Kidney (tissue), 13 donors: ENCODE measurements at regions not wholly inside any gene's neighbourhood (a gene's known extent, or its start where the extent isn't known, plus 50 kb on each side); places are given as distances from the start of the nearest gene placed in this dataset.

ENCODE experiments used
- DNase-seq, 5 donors: peaks; one replicate each; pipeline ENCODE4 v3.0.0-alpha.2; 2013 to 2020
- FAIRE-seq: peaks from 2 replicates; lab custom pipeline; 2012; peaks lifted over from hg19 to GRCh38; lab: Jason Lieb, UNC
- H3K27ac ChIP-seq, 2 donors: one replicate each; pipeline ENCODE4 v1.7.0; 2013; ENCODE audit warnings: low read depth in 2 of 2, low read length in 2 of 2, inconsistent platforms in 1 of 2
- H3K27me3 ChIP-seq: one replicate; pipeline ENCODE4 v1.7.1; 2013; ENCODE audit warnings: low read length, inconsistent platforms; ENCODE audit not compliant: control insufficient read depth, insufficient read depth
- H3K36me3 ChIP-seq, 3 donors: one replicate each; pipeline versions ENCODE4 v1.7.0 to v1.7.1; 2013; ENCODE audit warnings: low read length in 3 of 3, control low read depth in 1 of 3, inconsistent platforms in 1 of 3; ENCODE audit not compliant: insufficient read depth in 3 of 3, control insufficient read depth in 2 of 3
- H3K4me1 ChIP-seq, 3 donors: one replicate each; pipeline versions ENCODE4 v1.7.0 to v1.7.1; 2013; ENCODE audit warnings: low read length in 3 of 3, inconsistent platforms in 1 of 3, low read depth in 1 of 3; ENCODE audit not compliant: control insufficient read depth in 2 of 3, insufficient read depth in 2 of 3
- H3K4me3 ChIP-seq, 3 donors: one replicate each; pipeline versions ENCODE4 v1.7.0 to v1.8.1; 2013; ENCODE audit warnings: low read length in 3 of 3, control low read depth in 1 of 3, inconsistent platforms in 1 of 3
- H3K9ac ChIP-seq, 3 donors: one replicate each; pipeline versions ENCODE4 v1.7.0 to v1.7.1; 2013; ENCODE audit warnings: low read length in 3 of 3, control low read depth in 1 of 3, inconsistent platforms in 1 of 3
- H3K9me3 ChIP-seq, 3 donors: one replicate each; pipeline versions ENCODE4 v1.7.0 to v1.7.1; 2013; ENCODE audit warnings: low read length in 3 of 3, control low read depth in 1 of 3, inconsistent platforms in 1 of 3; ENCODE audit not compliant: control insufficient read depth in 2 of 3, insufficient read depth in 1 of 3
- intact Hi-C: fragments of 100-400 bp; cut with DNase I; formaldehyde crosslinking; loops from one replicate; pipeline ENCODE4 v1.11.1; 2022
- TF ChIP-seq, protein P1 (sequence below): IDR thresholded peaks from 3 replicates; pipeline ENCODE4 v1.5.1; 2012; ENCODE audit warnings: mild to moderate bottlenecking, moderate library complexity, borderline replicate concordance; ENCODE audit not compliant: insufficient read depth; ENCODE audit errors: extremely low read depth
- donor health status: control.
- donor health status: control.
- donor health status: control.
- donor health status: control.
- donor health status: control.
- donor health status: DM: yes; HTN: yes; CAD: no.
- donor health status: Normal renal cell carcinoma (clear cell type).

GRCh38 chr13:65594298-65594781 is 1635.8 kb downstream of the PCDH9 start:
- no peaks in the 10 kb centered on the region for H3K9me3 ChIP-seq
- FAIRE-seq (no peak), DNase-seq (peak in 2 of 5 donors; percentile 53 to 77)
- H3K4me1 ChIP-seq, result no peaks in the 10 kb centered on the region
- H3K27ac ChIP-seq, result no peak overlapping the region
- TF ChIP-seq, protein P1, sequence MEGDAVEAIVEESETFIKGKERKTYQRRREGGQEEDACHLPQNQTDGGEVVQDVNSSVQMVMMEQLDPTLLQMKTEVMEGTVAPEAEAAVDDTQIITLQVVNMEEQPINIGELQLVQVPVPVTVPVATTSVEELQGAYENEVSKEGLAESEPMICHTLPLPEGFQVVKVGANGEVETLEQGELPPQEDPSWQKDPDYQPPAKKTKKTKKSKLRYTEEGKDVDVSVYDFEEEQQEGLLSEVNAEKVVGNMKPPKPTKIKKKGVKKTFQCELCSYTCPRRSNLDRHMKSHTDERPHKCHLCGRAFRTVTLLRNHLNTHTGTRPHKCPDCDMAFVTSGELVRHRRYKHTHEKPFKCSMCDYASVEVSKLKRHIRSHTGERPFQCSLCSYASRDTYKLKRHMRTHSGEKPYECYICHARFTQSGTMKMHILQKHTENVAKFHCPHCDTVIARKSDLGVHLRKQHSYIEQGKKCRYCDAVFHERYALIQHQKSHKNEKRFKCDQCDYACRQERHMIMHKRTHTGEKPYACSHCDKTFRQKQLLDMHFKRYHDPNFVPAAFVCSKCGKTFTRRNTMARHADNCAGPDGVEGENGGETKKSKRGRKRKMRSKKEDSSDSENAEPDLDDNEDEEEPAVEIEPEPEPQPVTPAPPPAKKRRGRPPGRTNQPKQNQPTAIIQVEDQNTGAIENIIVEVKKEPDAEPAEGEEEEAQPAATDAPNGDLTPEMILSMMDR, result no peak
- H3K4me3 ChIP-seq, result no peak overlapping the region
- H3K9ac ChIP-seq, result no peak overlapping the region
- H3K27me3 ChIP-seq, result no peaks in the 10 kb centered on the region
- no peaks in the 10 kb centered on the region for H3K36me3 ChIP-seq
- intact Hi-C loops, result no loop called here

DNA sequence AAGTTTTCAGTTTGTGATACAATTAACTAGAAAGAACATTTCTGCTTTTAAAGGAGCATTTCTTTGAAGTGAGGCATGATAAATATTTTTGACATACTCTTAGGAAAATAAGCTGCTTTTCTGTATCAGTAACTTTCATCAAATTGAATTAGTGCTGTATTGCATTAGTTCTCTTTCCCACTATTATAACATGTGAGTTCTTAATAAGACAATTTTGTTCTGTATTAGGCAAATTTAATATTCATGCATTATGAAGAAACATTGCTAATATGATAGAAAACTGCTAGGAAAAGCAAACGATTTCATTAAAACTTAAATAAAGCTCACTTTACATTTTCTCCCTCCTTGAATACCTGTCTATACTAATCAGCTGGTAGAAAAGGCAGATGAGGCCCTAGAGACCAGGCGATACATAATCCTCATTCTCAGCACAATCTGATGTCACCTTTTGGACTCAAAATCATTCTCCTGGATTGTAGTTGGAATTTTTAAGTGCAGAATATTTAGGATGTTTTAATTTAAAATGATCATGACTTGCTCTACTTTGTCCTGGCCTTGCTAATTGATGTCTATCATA is 1636.8 kb downstream of the PCDH9 start:
- TF ChIP-seq, protein P1, result no peak
- Histone ChIP-seq H3K36me3 (no peaks in the 10 kb centered on the region), H3K27ac (no peak overlapping the region), H3K27me3 (no peaks in the 10 kb centered on the region), H3K4me3 (no peak overlapping the region), H3K4me1 (no peaks in the 10 kb centered on the region), H3K9me3 (no peaks in the 10 kb centered on the region), H3K9ac (no peak overlapping the region)
- no peak for FAIRE-seq
- intact Hi-C loops, result no loop called here
- no peak for DNase-seq

DNA sequence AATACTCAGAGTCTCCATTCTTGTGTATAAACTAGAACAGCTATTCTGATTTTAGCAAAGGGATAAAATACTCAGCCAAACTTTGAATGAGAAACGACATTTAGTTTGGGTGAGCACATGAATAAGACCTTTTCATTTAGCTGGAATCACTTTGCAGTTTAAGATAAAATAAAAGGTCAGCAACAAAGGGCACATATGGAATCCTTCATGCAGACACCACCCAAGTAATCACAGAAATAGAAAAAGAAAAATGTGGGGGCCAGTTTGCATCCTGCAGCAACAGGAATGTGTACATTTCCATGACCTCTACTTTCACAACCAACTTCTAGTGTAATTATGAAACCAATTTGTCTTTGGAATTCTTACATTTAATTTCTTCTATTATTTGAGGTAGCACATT is 1637.4 kb downstream of the PCDH9 start:
- no peak for FAIRE-seq
- H3K9ac ChIP-seq, result no peak overlapping the region
- no peaks in the 10 kb centered on the region for H3K36me3 ChIP-seq
- DNase-seq, result no peak
- H3K4me3 ChIP-seq, result no peak overlapping the region
- intact Hi-C loops, result no loop called here
- TF ChIP-seq, protein P1, result no peak
- no peaks in the 10 kb centered on the region for H3K9me3 ChIP-seq
- no peaks in the 10 kb centered on the region for H3K4me1 ChIP-seq
- no peak overlapping the region for H3K27ac ChIP-seq
- H3K27me3 ChIP-seq, result no peaks in the 10 kb centered on the region

- no peaks in the 10 kb centered on the region for H3K9me3 ChIP-seq
- no peak for FAIRE-seq
Observed at GRCh38 chr13:65585346-65585745, 1644.8 kb downstream of the PCDH9 start.

More at GRCh38 chr13:65585346-65585745, 1644.8 kb downstream of the PCDH9 start:
- DNase-seq, result no peak
- H3K4me1 ChIP-seq, result no peaks in the 10 kb centered on the region
- no peaks in the 10 kb centered on the region for H3K27me3 ChIP-seq
- intact Hi-C loops, result no loop called here
- TF ChIP-seq, protein P1, result no peak
- no peaks in the 10 kb centered on the region for H3K36me3 ChIP-seq
- H3K4me3 ChIP-seq, result no peak overlapping the region
- no peak overlapping the region for H3K27ac ChIP-seq
- H3K9ac ChIP-seq, result no peak overlapping the region
